Cardiac muscle cell (in vitro differentiated cells and primary cell): ENCODE measurements at regions not wholly inside any gene's neighbourhood (a gene's known extent, or its start where the extent isn't known, plus 50 kb on each side); places are given as distances from the start of the nearest gene placed in this dataset.

ENCODE experiments used
- DNase-seq, 2 donors: peaks; one replicate each; pipeline versions ENCODE4 v3.0.0 to v3.0.0-alpha.2; 2010 to 2017; ENCODE audit warnings: low read depth in 1 of 2, low spot score in 1 of 2
- H3K27ac ChIP-seq: fragments of 200-600 bp; sonication (generic); 2 replicates; pipeline ENCODE4 v1.5.1; 2016
- H3K27me3 ChIP-seq: fragments of 200-600 bp; sonication (generic); 2 replicates; pipeline ENCODE4 v1.6.0; 2016; ENCODE audit warnings: control low read depth
- H3K36me3 ChIP-seq: fragments of 200-600 bp; sonication (generic); 2 replicates; pipeline ENCODE4 v1.5.1; 2016; ENCODE audit warnings: control low read depth
- H3K4me1 ChIP-seq: fragments of 200-600 bp; sonication (generic); 2 replicates; pipeline ENCODE4 v1.8.1; 2017; ENCODE audit warnings: low read depth, mild to moderate bottlenecking, mixed run types
- H3K4me3 ChIP-seq: fragments of 200-600 bp; sonication (generic); 2 replicates; pipeline ENCODE4 v1.5.1; 2016; ENCODE audit warnings: mild to moderate bottlenecking
- H3K9me3 ChIP-seq: fragments of 200-600 bp; sonication (generic); 2 replicates; pipeline ENCODE4 v1.5.1; 2017; ENCODE audit warnings: low read depth, mild to moderate bottlenecking, control low read depth
- TF ChIP-seq, protein P1 (sequence below): IDR thresholded peaks from 2 replicates; pipeline ENCODE4 v1.5.1; 2012; ENCODE audit warnings: low read depth, mild to moderate bottlenecking, low read length

DNA sequence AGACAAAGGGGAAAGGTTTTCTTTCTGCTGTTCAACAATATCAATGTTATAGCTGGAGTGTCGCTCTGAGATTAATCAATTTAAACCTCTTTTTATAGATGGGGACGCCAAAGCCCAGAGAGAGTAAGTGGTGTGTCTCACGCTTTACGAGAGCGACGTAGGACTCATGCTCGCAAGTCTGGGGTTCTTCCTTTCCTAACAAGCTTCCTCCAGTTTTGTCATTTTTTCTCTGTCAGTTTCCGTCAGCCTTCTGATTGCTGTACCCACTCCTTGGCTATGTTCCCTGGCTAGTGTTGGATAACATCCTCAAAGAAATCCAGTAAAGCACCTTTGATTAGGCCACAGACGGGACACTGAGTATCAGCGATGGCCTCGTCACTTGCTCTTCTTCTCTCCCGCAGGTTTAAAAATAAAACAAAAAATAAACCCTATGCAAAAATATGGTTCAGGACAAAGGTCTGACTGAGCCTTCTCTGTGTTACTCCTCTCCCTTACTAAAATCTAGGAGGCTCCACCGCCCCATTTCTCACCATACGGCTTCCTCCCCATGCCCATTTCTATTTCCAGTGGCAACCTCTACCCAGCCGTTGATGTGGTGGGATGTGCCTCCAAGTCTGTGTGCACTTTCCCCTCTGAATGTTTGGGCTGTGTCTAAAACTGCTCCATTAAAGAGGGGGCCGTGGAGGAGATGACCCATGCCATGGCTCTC is 172.7 kb upstream of the PARP11 start:
- Histone ChIP-seq H3K4me3 (no peak overlapping the region), H3K27ac (no peak overlapping the region), H3K4me1 (no peaks in the 10 kb centered on the region), H3K9me3 (no peaks in the 10 kb centered on the region), H3K27me3 (peaks cover 81% of the 10 kb centered on the region), H3K36me3 (no peaks in the 10 kb centered on the region)
- TF ChIP-seq, protein P1, sequence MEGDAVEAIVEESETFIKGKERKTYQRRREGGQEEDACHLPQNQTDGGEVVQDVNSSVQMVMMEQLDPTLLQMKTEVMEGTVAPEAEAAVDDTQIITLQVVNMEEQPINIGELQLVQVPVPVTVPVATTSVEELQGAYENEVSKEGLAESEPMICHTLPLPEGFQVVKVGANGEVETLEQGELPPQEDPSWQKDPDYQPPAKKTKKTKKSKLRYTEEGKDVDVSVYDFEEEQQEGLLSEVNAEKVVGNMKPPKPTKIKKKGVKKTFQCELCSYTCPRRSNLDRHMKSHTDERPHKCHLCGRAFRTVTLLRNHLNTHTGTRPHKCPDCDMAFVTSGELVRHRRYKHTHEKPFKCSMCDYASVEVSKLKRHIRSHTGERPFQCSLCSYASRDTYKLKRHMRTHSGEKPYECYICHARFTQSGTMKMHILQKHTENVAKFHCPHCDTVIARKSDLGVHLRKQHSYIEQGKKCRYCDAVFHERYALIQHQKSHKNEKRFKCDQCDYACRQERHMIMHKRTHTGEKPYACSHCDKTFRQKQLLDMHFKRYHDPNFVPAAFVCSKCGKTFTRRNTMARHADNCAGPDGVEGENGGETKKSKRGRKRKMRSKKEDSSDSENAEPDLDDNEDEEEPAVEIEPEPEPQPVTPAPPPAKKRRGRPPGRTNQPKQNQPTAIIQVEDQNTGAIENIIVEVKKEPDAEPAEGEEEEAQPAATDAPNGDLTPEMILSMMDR: no peak
- no peak for DNase-seq

DNA sequence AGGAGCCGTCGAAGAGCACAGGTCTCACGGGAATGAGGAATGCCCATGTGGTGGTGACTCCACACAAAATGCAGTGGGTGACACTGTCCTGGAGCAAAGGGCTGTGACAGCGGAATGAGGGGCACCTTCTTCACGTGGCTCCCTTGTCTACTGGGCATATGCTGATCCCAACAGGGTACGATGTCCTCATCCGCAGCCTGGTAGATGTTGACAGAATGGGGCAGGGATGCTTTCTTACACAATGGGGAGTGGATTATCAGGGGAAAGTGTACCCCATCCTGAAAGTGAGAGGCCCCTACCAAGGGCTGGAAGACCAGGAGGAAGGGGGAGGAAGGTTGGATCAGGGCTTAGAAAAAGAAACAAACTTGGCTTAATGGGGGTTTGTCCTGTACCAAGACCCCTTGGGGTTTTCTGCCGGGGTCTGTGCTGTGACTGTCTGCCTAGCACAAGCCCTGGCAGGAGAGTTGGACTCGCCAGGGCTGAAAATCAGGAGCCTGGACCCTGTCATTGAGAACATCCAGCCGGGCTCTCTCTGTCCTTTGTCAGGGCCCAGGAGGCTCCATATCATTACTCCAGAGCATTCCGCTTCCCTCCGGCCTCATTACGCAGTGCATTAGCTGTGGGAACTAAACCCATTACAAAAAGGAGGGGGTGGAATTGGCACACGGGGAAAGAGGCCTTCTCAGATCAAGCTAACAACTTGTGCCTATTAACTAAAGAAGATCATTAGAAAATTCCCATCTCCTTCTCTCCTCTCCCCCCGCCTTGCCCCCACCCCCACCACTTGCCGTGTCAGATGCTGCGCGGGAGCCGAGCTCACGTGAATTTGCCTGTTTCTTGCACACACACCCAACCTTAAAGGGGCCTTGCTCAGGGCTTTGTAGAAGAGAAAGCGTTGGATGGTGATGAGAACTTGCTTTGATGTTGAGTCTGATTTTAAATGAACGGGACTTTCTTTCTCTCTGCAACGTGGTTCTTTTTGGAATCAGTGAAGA is 171.8 kb upstream of the PARP11 start:
- Histone ChIP-seq H3K27ac (no peak overlapping the region), H3K9me3 (no peaks in the 10 kb centered on the region), H3K4me3 (no peak overlapping the region), H3K36me3 (no peaks in the 10 kb centered on the region), H3K27me3 (peaks cover 81% of the 10 kb centered on the region), H3K4me1 (no peaks in the 10 kb centered on the region)
- TF ChIP-seq, protein P1: no peak
- no peak for DNase-seq

DNA sequence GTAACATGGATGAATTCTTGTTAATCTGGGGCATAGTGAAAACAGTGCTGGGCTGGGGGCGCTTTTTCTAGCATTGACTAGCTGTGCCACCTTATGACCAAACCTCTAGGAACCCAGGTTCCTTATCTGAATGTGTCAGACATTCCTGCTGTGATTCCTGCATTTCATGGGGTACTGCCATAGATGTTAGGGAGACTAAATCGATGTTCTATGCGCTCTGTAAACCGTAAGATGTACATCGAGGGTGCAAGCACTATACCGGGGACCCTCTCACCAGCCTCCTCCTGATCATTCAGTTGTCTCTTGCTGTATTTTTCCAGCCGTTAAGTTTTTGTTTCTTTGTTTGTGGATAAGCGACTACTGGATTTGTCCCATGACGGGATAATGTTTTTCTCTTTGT is 170.9 kb upstream of the PARP11 start:
- no peak overlapping the region for H3K4me3 ChIP-seq
- H3K9me3 ChIP-seq: no peaks in the 10 kb centered on the region
- TF ChIP-seq, protein P1: no peak
- no peaks in the 10 kb centered on the region for H3K4me1 ChIP-seq
- no peak for DNase-seq
- H3K27me3 ChIP-seq: peaks cover 80% of the 10 kb centered on the region
- no peak overlapping the region for H3K27ac ChIP-seq
- no peaks in the 10 kb centered on the region for H3K36me3 ChIP-seq

DNA sequence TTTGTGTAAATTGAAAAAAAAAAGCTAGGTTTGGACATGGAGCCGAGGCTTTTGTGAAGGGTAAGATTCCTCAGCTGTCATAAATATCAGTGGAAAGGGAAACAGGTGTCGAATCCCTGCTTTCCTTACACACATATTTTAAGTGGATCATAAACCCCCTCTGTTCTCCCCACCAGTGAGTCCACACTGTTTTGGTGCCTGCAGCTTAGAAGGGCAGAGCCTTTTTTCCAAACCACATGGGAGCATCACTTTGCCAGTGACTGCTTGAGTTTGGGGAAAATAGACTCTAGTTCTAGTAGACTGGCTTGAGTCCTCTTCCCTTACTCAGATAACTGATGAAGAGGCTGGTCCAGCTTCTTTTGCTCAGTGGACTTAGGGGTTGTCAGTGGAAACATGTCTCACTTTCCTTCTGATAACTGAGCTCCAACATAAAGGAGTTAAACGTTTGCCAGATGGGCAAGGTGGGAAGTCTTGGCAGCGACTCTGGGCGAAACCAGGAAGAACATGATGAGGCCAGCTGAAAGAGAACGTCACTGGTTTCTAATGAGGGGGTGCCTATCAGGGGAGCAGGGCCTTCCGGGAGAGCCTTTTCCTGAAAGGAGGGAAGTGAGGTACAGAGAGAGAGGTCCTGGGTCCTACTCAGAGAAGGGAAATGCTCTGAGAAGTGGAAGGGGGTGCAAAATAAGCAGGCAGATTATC is 168.1 kb upstream of the PARP11 start:
- TF ChIP-seq, protein P1: no peak
- H3K4me3 ChIP-seq: no peak overlapping the region
- H3K27ac ChIP-seq: no peak overlapping the region
- H3K27me3 ChIP-seq: peaks cover 62% of the 10 kb centered on the region
- DNase-seq: no peak
- no peaks in the 10 kb centered on the region for H3K4me1 ChIP-seq
- H3K9me3 ChIP-seq: no peaks in the 10 kb centered on the region
- H3K36me3 ChIP-seq: no peaks in the 10 kb centered on the region

DNA sequence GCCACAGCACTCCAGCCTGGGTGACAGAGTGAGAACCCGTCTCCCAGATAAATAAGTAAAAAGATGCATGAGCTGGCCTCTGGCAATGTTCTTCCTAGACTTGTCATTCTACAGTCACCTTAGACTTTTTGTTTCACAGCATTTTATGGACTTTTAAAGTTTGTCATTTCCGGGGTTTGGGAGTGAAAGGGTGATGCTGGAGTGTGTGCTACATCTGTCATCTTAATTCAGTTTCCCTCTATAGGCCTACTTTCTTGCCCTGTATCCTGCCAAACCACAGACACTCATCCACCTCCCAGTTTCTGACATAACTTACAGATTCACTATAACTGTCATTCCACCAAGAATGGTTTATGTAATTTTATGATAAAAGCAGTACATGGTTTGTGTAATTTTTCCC is 166.7 kb upstream of the PARP11 start:
- Histone ChIP-seq H3K36me3 (no peaks in the 10 kb centered on the region), H3K27me3 (peaks cover 53% of the 10 kb centered on the region), H3K27ac (no peak overlapping the region), H3K4me3 (no peak overlapping the region), H3K4me1 (no peaks in the 10 kb centered on the region), H3K9me3 (no peaks in the 10 kb centered on the region)
- TF ChIP-seq, protein P1: no peak
- DNase-seq: no peak
